Sigmoid colon (tissue), 6 donors: ENCODE measurements at regions not wholly inside any gene's neighbourhood (a gene's known extent, or its start where the extent isn't known, plus 50 kb on each side); places are given as distances from the start of the nearest gene placed in this dataset.

Source experiments
- DNase-seq: peaks from one replicate; pipeline ENCODE4 v3.0.0-alpha.2; 2019
- H3K27ac ChIP-seq, 4 donors: fragments of 200-600 bp; sonication (generic); one replicate each; pipeline ENCODE4 v1.5.1; 2016 to 2019; ENCODE audit warnings: mild to moderate bottlenecking in 1 of 4
- H3K27me3 ChIP-seq, 3 donors: fragments of 200-600 bp; sonication (generic); one replicate each; pipeline ENCODE4 v1.5.1; 2019; ENCODE audit warnings: mild to moderate bottlenecking in 1 of 3
- H3K36me3 ChIP-seq, 4 donors: fragments of 200-600 bp; sonication (generic); one replicate each; pipeline ENCODE4 v1.5.1; 2016 to 2019
- H3K4me1 ChIP-seq, 4 donors: fragments of 200-600 bp; sonication (generic); one replicate each; pipeline ENCODE4 v1.5.1; 2017 to 2019
- H3K4me3 ChIP-seq, 4 donors: fragments of 200-600 bp; sonication (generic); one replicate each; pipeline ENCODE4 v1.5.1; 2017 to 2019; ENCODE audit warnings: mild to moderate bottlenecking in 2 of 4, moderate library complexity in 1 of 4
- H3K9me3 ChIP-seq, 4 donors: fragments of 200-600 bp in 3 of 4; sonication (generic) in 3 of 4; one replicate each; pipeline versions ENCODE4 v1.5.1 to v1.6.1; 2013 to 2019
- CTCF ChIP-seq, 4 experiments: fragments of 450-650 bp in 3 of 4; fragments of 200-600 bp in 1 of 4; IDR thresholded peaks; one replicate each; pipeline ENCODE4 v1.5.1; 2016 to 2019; ENCODE audit warnings: antibody characterized with exemption in 4 of 4, mild to moderate bottlenecking in 3 of 4, moderate library complexity in 2 of 4
- EP300 ChIP-seq, 4 donors: sonication (generic); formaldehyde crosslinking; IDR thresholded peaks; one replicate each; pipeline ENCODE4 v1.6.1; 2017; ENCODE audit warnings: antibody characterized with exemption in 4 of 4
- POLR2A ChIP-seq, 2 donors: fragments of 450-650 bp; IDR thresholded peaks; one replicate each; pipeline ENCODE4 v1.6.1; 2016; ENCODE audit warnings: antibody characterized with exemption in 2 of 2, mild to moderate bottlenecking in 2 of 2, moderate library complexity in 2 of 2
- POLR2AphosphoS5 ChIP-seq, 4 donors: sonication (generic); formaldehyde crosslinking; IDR thresholded peaks; one replicate each; pipeline ENCODE4 v1.6.1; 2017; ENCODE audit warnings: antibody characterized with exemption in 4 of 4
- WGBS, 2 donors: extraction: QIAGEN DNeasy Blood & Tissue Kit; methylation state at CpG; one replicate each; pipeline ENCODE4 v1.1.7; 2013; 5-methylcytosine and 5-hydroxymethylcytosine counted together
- intact Hi-C: fragments of 100-400 bp; cut with DNase I; formaldehyde crosslinking; loops from one replicate; pipeline ENCODE4 v1.15.1; 2023
- donor health status: healthy with polysubstance abuse.
- donor health status: healthy.

- Histone ChIP-seq H3K4me1 (no peaks in the 10 kb centered on the region), H3K9me3 (no peaks in the 10 kb centered on the region), H3K36me3 (no peaks in the 10 kb centered on the region), H3K27ac (no peak overlapping the region), H3K27me3 (peaks cover 0 to 3% (median 0%) of the 10 kb centered on the region in 3 donors), H3K4me3 (no peak overlapping the region)
- intact Hi-C loops = loop anchor here (5.0 kb wide), 2 partner anchors 566 to 876 kb away; no protein-coding TSS in a partner anchor
- DNase-seq = no peak
- 27 to 29% methylated on average over 13 of the region's 13 CpGs for WGBS, 2 donors
- no peak for TF ChIP-seq POLR2A (IDR thresholded peaks at IDR 0.05)
- no peak for TF ChIP-seq POLR2AphosphoS5 (IDR thresholded peaks at IDR 0.05)
- no peak for TF ChIP-seq EP300 (IDR thresholded peaks at IDR 0.05)
- peak; percentile 32 to 57 (median 52) for TF ChIP-seq CTCF (IDR thresholded peaks at IDR 0.05)
Observed at GRCh38 chrX:69387567-69388487, 116.3 kb upstream of the NALF2 start.

GRCh38 chrX:69386681-69387080, 117.4 kb upstream of the NALF2 start:
- Histone ChIP-seq H3K9me3 (no peaks in the 10 kb centered on the region), H3K4me3 (no peak overlapping the region), H3K36me3 (no peaks in the 10 kb centered on the region), H3K4me1 (no peaks in the 10 kb centered on the region), H3K27ac (no peak overlapping the region), H3K27me3 (peaks cover 0 to 3% (median 0%) of the 10 kb centered on the region in 3 donors)
- WGBS, 2 donors = 78 to 82% methylated on average over 2 of the region's 2 CpGs
- intact Hi-C loops = loop anchor here (5.0 kb wide), 2 partner anchors 564 to 874 kb away; no protein-coding TSS in a partner anchor
- no peak for DNase-seq
- TF ChIP-seq POLR2AphosphoS5 (IDR thresholded peaks at IDR 0.05) = no peak
- no peak for TF ChIP-seq POLR2A (IDR thresholded peaks at IDR 0.05)
- TF ChIP-seq CTCF (IDR thresholded peaks at IDR 0.05) = no peak
- TF ChIP-seq EP300 (IDR thresholded peaks at IDR 0.05) = no peak

GRCh38 chrX:69379412-69379811, 124.7 kb upstream of the NALF2 start:
- TF ChIP-seq CTCF (IDR thresholded peaks at IDR 0.05) (no peak), EP300 (IDR thresholded peaks at IDR 0.05) (no peak), POLR2AphosphoS5 (IDR thresholded peaks at IDR 0.05) (no peak), POLR2A (IDR thresholded peaks at IDR 0.05) (no peak)
- WGBS, 2 donors = 93 to 95% methylated on average over 3 of the region's 3 CpGs
- no peaks in the 10 kb centered on the region for H3K4me1 ChIP-seq

GRCh38 chrX:69374569-69374968, 129.6 kb upstream of the NALF2 start:
- intact Hi-C loops = no loop called here
- WGBS, 2 donors = 70 to 85% methylated on average over 1 of the region's 1 CpG

More at GRCh38 chrX:69379412-69379811, 124.7 kb upstream of the NALF2 start:
- no peak for DNase-seq
- Histone ChIP-seq H3K27me3 (peaks cover 0 to 3% (median 0%) of the 10 kb centered on the region in 3 donors), H3K4me3 (no peak overlapping the region), H3K36me3 (no peaks in the 10 kb centered on the region), H3K27ac (no peak overlapping the region), H3K9me3 (no peaks in the 10 kb centered on the region)
- intact Hi-C loops = no loop called here

More at GRCh38 chrX:69374569-69374968, 129.6 kb upstream of the NALF2 start:
- H3K9me3 ChIP-seq = no peaks in the 10 kb centered on the region
- no peaks in the 10 kb centered on the region for H3K4me1 ChIP-seq
- no peak overlapping the region for H3K27ac ChIP-seq
- TF ChIP-seq POLR2AphosphoS5 (IDR thresholded peaks at IDR 0.05) = no peak
- TF ChIP-seq CTCF (IDR thresholded peaks at IDR 0.05) = no peak
- no peak for TF ChIP-seq EP300 (IDR thresholded peaks at IDR 0.05)
- TF ChIP-seq POLR2A (IDR thresholded peaks at IDR 0.05) = no peak
- H3K4me3 ChIP-seq = no peak overlapping the region
- no peaks in the 10 kb centered on the region for H3K36me3 ChIP-seq
- H3K27me3 ChIP-seq = no peaks in the 10 kb centered on the region
- no peak for DNase-seq
